Uterus (tissue), 2 donors: ENCODE measurements at regions not wholly inside any gene's neighbourhood (a gene's known extent, or its start where the extent isn't known, plus 50 kb on each side); places are given as distances from the start of the nearest gene placed in this dataset.

Experiments used
- CTCF ChIP-seq, 4 experiments: fragments of 200-600 bp in 2 of 4; fragments of 450-650 bp in 2 of 4; sonication (generic) in 2 of 4; IDR thresholded peaks; one replicate each; pipeline ENCODE4 v1.5.1; 2016 to 2019; ENCODE audit warnings: antibody characterized with exemption in 4 of 4, mild to moderate bottlenecking in 2 of 4, moderate library complexity in 1 of 4
- POLR2A ChIP-seq, 2 donors: fragments of 450-650 bp; IDR thresholded peaks; one replicate each; pipeline ENCODE4 v1.6.1; 2016; ENCODE audit warnings: antibody characterized with exemption in 2 of 2, mild to moderate bottlenecking in 1 of 2, moderate library complexity in 1 of 2

- TF ChIP-seq POLR2A (IDR thresholded peaks at IDR 0.05) (no peak), CTCF (IDR thresholded peaks at IDR 0.05) (no peak)
Observed at GRCh38 chr17:52524096-52524637, 365.7 kb upstream of the CA10 start.
